ENCODE measurements at regions not wholly inside any gene's neighbourhood (a gene's known extent, or its start where the extent isn't known, plus 50 kb on each side); places are given as distances from the start of the nearest gene placed in this dataset.

DNA sequence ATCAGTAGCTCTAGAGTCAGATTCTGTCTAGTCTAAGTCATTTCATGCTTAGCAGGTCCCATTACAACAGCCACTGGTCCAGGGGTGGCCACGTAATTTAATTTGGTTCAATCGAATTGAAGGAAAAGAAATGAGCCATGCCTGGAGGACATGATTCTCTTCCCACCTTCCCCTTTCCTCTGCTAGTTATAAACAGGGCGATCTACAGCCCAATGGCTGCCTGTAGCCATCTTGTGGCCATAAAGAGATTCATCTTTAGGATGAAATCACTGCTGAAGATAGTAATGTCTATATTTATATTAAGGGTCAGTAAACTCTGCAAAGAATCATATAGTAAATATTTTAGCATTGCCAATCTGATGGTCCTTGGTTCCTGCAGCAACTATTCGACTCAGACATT is 107.4 kb downstream of the SPDYE17 start:
- TF ChIP-seq, protein P1, sequence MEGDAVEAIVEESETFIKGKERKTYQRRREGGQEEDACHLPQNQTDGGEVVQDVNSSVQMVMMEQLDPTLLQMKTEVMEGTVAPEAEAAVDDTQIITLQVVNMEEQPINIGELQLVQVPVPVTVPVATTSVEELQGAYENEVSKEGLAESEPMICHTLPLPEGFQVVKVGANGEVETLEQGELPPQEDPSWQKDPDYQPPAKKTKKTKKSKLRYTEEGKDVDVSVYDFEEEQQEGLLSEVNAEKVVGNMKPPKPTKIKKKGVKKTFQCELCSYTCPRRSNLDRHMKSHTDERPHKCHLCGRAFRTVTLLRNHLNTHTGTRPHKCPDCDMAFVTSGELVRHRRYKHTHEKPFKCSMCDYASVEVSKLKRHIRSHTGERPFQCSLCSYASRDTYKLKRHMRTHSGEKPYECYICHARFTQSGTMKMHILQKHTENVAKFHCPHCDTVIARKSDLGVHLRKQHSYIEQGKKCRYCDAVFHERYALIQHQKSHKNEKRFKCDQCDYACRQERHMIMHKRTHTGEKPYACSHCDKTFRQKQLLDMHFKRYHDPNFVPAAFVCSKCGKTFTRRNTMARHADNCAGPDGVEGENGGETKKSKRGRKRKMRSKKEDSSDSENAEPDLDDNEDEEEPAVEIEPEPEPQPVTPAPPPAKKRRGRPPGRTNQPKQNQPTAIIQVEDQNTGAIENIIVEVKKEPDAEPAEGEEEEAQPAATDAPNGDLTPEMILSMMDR (IDR thresholded peaks at IDR 0.05): peak; percentile 51

DNA sequence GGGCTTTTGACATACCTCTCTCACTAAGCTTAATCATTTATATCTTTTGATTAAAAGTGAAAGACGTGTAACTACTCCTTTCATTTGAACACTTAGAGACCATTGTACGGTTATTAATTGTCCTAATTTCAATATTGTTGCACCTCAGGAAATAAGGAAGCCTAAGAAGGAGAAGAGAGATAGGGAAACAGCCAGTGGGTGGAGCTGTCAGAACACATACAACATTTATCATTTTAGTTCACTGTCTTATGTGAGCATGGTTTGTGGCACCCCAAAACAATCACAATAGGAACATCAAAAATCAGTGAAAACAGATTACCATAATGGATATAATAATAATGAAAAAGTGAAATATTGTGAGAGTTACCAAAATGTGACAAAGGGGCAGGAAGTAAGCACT is 147.2 kb upstream of the POMZP3 start:
- TF ChIP-seq, protein P1 (IDR thresholded peaks at IDR 0.05): peak; percentile 36
